CD4-positive, alpha-beta T cell treated with Interleukin-17A for 4 hours (primary cell): ENCODE measurements at regions not wholly inside any gene's neighbourhood (a gene's known extent, or its start where the extent isn't known, plus 50 kb on each side); places are given as distances from the start of the nearest gene placed in this dataset.

ENCODE experiments used
- DNase-seq: peaks from one replicate; pipeline ENCODE4 v3.0.0-alpha.2; 2020; ENCODE audit warnings: mixed read lengths

DNA sequence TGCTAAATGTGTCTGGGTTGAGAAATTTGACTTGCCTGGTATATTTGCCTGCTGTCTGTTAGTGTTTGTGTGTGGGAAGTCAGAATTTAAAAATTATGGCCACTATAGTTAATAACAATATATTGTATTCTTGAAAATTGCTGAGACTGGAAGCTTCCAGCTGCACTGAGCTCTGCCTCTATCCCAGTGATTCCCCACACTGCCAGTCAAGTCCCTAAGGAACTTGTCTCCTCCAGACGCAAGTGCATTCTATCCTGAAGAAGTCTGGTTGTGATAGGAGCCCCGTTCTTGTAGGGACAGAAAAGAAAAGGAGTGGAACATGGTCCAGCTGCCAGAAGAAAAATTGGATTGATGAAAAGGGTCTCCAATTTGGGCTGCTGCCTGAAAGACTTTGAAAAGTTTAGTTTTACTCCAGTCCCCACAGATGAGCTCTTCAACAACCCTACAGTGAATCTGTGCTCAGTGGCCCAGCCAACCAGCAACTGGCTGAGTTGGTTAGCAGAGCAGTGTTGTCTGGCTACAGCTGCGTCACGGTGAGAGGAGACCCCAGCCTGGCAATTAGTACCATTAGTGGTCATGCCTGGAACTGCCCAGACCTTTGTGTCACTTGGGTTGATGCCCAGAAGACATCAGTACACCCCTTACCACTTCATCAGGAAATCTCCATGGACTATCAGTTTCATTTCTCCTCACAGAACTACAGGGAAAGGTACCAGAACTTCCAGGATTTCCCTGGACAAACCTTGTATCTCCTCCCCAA is 183.1 kb upstream of the MCHR2 start:
- no peak for DNase-seq

- DNase-seq = no peak
Observed at GRCh38 chr6:100176311-100176950, 182.4 kb upstream of the MCHR2 start.

GRCh38 chr6:100175814-100176310 is 181.8 kb upstream of the MCHR2 start:
- no peak for DNase-seq

- DNase-seq = no peak
Observed at GRCh38 chr6:100173211-100173610, 179.2 kb upstream of the MCHR2 start.

DNA sequence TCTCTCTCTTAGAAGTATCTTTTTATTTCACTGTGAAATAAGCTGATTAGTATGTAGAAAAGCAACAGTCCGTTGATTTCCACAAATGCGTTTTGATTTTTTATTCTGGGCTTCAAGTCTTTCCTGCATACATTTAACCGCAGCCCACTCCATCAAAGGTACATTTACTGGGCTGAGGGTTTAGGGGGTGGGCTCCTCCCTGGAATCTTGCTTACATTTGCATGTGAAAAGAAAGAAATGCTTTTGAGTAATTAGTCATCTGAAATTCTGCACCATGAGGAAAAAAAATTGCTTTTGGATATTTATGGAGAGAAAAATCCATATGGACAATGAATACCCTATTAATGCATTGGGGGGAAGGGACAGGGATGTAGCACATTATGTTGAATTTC is 178.3 kb upstream of the MCHR2 start:
- DNase-seq = no peak

DNA sequence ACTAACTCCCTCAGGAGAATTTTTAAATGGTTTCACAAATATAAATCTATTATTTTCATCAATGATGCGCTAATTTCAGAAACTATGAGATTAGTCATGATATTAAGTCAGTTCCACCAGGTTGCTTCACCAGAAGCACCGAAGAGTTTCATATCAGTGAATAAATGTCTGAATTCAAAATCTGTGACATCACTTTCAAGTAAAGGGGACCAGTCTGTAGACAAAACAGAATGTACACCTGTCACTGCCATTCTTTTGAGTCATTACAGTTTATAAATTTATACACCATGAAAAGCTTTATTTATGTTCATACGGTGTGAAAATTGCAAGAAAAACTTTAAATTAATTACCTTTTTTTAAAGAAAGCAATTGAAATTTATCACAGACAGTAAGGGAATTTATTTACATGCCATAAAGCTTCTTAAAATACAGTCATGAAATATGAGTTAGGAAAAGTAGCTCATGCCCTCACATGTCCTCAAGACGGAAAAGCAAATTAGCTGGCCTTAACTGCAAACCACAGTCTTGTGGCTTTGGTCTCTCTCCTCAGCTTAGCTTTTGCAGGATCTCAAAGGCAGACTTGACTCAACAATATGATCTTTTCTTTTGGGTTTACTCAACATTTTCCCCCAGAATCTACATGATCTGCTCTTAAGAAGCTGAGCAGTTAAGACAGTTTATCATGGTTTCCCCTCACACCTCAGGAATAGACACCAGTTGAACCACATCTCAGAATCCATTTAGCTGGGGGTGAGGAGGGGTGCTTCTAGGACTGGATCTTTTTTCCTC is 177.7 kb upstream of the MCHR2 start:
- DNase-seq = no peak

GRCh38 chr6:100168148-100168547 is 174.1 kb upstream of the MCHR2 start:
- DNase-seq = no peak

DNA sequence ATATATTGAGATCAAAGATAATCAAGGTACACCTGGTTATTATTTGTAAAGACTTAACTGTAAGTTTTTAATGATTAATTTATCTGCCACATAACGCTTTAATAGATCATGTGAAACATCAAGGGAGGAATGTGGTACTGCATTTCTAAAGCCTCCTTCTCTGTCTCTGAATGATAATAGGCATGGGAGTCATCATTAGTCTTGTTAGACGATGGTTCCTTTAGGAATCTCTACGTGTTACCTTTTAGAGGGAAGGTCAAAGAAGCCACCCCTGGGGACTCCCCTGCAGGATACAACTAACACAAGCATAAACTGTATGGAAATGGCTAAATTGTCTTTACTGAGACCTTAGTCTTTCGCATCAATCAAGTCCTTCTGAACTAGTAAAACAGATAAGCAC is 173.6 kb upstream of the MCHR2 start:
- DNase-seq = no peak

DNA sequence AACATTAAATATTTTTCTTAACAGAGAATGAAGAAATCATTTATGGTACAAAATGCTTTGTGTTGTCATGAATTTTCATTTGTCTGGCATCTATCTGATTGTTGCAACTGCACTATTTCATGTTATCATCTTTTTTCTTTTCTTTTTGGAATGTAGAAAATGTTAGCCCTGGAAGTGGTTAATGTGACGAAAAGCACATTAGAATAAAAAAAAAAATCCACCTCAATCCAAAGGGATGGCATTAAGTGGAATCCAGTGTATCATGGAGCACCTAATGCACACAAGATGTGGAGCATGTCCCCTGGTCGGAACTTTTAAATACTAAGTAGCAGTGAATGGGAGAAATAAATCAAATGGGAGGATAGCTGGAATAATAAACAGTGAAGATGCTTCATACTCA is 172.9 kb upstream of the MCHR2 start:
- no peak for DNase-seq

GRCh38 chr6:100165442-100165841 is 171.4 kb upstream of the MCHR2 start:
- DNase-seq = no peak

GRCh38 chr6:100163035-100163434 is 169.0 kb upstream of the MCHR2 start:
- DNase-seq = no peak

- no peak for DNase-seq
Observed at GRCh38 chr6:100161782-100162365, 167.9 kb upstream of the MCHR2 start.

DNA sequence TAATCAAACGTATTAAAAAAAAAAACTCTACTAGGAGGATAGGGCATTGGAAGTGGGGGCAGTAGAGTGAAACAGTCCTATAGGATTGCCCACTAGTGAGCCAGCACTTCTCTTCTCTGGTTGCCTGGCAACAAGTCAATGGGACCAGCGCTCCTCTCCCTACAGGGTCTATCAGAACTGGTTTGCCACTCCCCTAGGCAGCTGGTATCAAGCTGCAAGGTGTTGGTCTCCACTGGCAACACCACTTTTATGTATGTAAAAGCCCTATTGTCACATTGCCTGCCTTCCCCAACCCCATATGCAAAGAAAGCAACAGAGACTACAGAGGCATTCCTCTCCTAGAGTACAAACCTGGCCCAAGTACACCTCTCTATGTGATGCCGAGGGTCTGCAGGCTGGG is 166.9 kb upstream of the MCHR2 start:
- no peak for DNase-seq

- no peak for DNase-seq
Observed at GRCh38 chr6:100155141-100155540, 161.1 kb upstream of the MCHR2 start.

GRCh38 chr6:100153636-100154275 is 159.7 kb upstream of the MCHR2 start:
- DNase-seq = no peak

DNA sequence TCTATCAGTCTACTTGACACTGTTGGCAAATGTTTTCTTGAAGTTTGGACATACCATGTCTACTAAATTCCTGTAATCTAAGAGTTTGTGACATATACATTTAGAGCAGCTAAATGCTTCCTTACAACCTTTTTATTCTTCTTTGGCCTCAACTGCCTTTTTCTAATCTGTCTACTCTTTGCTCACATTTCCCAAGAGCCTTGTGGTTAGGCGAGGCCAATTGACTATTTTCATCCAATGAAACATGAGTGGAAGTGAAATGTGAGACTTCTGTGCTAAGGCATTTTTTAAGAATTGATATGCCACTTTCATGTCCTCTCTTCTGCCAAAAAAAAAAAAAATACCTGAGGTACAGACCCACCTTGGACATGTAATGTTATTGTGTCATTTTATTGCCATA is 158.2 kb upstream of the MCHR2 start:
- DNase-seq = no peak

- no peak for DNase-seq
Observed at GRCh38 chr6:100144991-100145390, 151.0 kb upstream of the MCHR2 start.

DNA sequence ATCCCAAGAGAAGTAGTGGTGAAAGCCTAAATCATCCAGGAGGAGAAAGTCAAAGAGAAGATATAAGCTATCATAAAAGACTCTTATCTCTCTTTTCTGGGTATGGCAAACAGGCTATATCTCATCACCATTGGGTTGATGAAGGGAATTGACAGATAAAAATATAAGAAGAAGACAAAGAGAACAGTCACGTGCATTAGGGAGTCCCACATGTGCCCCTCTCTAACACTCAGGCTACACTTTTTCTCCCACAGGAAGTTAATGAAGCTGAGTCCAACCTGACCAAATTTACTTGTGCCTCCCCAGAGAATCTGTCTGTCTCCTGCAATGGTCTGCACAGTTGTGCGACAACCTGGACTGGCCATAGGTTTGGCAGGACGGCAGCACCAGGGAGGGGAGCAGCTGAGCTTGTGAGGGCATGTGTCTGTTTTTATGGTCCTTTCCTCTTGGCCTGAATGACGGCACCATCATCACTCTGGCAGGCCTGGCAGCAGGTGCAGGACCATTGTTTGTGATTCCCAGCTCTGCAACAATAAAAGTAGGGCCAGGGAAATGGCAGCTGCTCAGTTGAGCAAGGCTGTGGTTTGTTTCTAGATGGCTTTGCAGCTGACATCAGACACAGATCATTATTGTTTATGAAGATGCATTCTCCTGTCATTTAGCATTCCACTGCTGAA is 144.5 kb upstream of the MCHR2 start:
- DNase-seq = no peak

DNA sequence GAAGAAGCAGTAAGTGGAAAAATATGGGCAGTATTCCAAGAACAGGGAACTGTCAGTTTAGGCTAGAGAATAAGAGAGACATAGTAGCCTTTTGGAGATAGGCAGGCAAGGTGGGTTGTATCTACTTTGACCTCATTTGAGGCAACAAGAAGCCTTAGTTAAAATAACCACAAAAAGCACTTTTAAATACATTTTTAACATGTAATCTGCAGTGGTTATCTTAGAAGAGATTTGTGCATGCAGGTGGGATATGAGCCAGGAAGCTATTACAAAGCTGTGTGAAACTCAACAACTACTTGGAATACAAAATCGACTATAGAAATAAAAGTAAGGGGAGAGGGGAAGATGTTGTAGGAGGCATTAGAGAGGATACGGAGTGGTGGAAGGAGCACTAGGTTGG is 143.7 kb upstream of the MCHR2 start:
- no peak for DNase-seq

DNA sequence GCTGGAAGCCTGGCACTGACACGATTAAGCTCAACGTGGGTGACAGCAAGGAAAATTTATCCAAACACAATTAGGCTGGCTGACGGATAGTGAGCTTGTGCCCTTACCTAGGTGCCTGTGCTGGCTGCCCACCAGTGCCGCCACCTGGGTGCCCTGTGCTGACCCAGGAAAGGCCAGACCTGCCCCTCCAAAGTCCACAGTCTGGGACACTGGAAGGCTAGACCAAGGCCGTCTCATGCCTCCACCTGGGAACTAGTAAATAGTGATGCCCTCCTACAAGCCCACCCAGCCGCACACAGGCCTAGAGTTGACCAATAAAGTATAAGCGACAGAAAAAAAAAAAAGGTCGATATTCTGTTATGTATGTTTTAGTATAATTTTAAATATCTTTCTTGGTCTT is 142.6 kb upstream of the MCHR2 start:
- no peak for DNase-seq

- no peak for DNase-seq
Observed at GRCh38 chr6:100135977-100136376, 142.0 kb upstream of the MCHR2 start.

GRCh38 chr6:100134703-100135102 is 140.7 kb upstream of the MCHR2 start:
- DNase-seq = no peak
